ENCODE measurements at regions not wholly inside any gene's neighbourhood (a gene's known extent, or its start where the extent isn't known, plus 50 kb on each side); places are given as distances from the start of the nearest gene placed in this dataset.

DNA sequence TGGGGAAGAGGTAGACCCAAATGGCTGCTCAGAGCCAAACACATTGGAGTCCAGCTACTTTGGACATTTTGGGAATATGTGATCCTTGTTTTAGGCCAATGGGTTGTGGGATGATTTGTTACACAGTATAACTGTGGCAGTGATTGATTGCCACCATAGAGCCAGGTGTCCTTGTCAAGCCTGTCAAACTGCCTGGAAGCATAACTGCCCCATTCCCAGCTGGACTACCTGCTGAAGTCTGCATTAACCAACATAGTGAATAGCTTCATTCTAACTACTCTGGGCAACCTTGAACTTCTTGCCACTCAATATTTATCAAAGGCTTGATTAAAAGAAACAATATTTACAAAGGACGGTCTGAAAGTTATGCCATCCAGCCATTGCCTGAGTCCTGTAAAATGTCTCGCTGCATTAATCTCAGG is 164.7 kb downstream of the LINC00237 start:
- Histone ChIP-seq H3K27ac (no peak overlapping the region), H3K4me3 (no peak overlapping the region), H3K36me3 (no peaks in the 10 kb centered on the region), H3K27me3 (no peaks in the 10 kb centered on the region), H3K9me3 (no peaks in the 10 kb centered on the region), H3K4me1 (no peaks in the 10 kb centered on the region)
- no peak for DNase-seq
- intact Hi-C loops (cut with DNase I; ENCODE audit: low total_unique reads), result no loop called here
- no peak for TF ChIP-seq POLR2A (IDR thresholded peaks at IDR 0.05)
- TF ChIP-seq, protein P1, sequence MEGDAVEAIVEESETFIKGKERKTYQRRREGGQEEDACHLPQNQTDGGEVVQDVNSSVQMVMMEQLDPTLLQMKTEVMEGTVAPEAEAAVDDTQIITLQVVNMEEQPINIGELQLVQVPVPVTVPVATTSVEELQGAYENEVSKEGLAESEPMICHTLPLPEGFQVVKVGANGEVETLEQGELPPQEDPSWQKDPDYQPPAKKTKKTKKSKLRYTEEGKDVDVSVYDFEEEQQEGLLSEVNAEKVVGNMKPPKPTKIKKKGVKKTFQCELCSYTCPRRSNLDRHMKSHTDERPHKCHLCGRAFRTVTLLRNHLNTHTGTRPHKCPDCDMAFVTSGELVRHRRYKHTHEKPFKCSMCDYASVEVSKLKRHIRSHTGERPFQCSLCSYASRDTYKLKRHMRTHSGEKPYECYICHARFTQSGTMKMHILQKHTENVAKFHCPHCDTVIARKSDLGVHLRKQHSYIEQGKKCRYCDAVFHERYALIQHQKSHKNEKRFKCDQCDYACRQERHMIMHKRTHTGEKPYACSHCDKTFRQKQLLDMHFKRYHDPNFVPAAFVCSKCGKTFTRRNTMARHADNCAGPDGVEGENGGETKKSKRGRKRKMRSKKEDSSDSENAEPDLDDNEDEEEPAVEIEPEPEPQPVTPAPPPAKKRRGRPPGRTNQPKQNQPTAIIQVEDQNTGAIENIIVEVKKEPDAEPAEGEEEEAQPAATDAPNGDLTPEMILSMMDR (IDR thresholded peaks at IDR 0.05), result no peak

DNA sequence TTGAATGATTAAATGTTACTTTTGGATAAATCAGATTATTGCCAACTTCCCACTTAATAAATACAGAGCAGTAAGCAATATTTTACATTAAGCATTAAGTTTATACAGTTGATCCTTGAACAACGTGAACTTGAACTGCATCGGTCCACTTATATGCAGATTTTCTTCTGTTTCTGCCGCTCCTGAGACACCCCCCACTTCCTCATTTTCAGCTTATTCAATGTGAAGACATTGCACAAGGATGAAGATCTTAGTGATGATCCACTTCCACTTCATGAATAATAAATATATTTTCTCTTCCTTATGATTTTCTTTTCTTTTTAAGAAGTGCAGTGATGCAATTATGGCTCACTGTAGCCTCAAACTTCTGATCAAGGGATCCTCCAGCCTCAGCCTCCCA is 167.2 kb downstream of the LINC00237 start:
- TF ChIP-seq POLR2A (IDR thresholded peaks at IDR 0.05), result no peak
- TF ChIP-seq, protein P1 (IDR thresholded peaks at IDR 0.05), result no peak
- Histone ChIP-seq H3K27ac (no peak overlapping the region), H3K27me3 (no peaks in the 10 kb centered on the region), H3K36me3 (no peaks in the 10 kb centered on the region), H3K9me3 (no peaks in the 10 kb centered on the region), H3K4me3 (no peak overlapping the region), H3K4me1 (no peaks in the 10 kb centered on the region)
- no peak for DNase-seq
- intact Hi-C loops (cut with DNase I; ENCODE audit: low total_unique reads), result no loop called here

DNA sequence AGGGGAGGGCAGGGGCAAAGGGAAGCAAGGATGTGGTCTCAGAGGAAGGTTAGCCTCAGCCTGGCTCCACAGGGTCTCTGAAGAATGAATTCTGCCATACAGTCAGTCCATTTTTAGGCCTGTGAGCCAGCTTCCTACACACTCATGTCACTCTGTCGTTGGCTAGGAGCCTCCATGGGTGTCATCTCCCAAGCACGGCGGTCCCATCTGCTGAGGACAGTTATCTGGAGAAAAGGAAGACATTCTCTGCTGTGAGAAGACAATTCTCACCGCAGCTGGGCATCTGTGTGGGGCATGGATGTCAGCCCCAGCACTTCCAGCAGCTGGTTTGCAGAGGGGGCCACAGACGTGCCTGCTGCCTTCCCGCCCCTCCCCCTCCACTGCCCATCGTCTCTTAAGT is 167.6 kb downstream of the LINC00237 start:
- intact Hi-C loops (cut with DNase I; ENCODE audit: low total_unique reads), result no loop called here
- Histone ChIP-seq H3K4me1 (no peaks in the 10 kb centered on the region), H3K27me3 (no peaks in the 10 kb centered on the region), H3K36me3 (no peaks in the 10 kb centered on the region), H3K27ac (no peak overlapping the region), H3K4me3 (no peak overlapping the region), H3K9me3 (no peaks in the 10 kb centered on the region)
- TF ChIP-seq, protein P1 (IDR thresholded peaks at IDR 0.05), result no peak
- TF ChIP-seq POLR2A (IDR thresholded peaks at IDR 0.05), result no peak
- DNase-seq, result no peak

DNA sequence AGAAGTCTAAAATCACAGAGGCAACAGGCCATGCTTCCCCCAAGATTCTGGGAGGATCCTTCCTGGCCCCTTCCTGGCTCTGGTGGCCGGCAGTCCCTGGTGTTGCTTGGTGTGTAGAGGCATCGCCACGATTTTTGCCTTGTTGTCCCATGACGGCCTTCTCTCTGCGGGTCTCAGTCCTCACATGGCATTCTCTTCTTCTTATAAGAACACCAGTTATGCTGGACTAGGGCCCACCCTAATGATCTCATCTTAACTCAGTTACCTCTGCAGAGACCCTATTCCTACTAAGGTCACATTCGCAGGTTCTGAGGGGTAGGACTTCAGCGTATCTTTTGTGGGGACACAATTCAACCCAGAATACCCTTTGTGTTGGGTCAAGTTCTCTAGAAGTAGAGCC is 168.0 kb downstream of the LINC00237 start:
- Histone ChIP-seq H3K27ac (no peak overlapping the region), H3K27me3 (no peaks in the 10 kb centered on the region), H3K36me3 (no peaks in the 10 kb centered on the region), H3K9me3 (no peaks in the 10 kb centered on the region), H3K4me1 (no peaks in the 10 kb centered on the region), H3K4me3 (no peak overlapping the region)
- no peak for DNase-seq
- no peak for TF ChIP-seq POLR2A (IDR thresholded peaks at IDR 0.05)
- TF ChIP-seq, protein P1 (IDR thresholded peaks at IDR 0.05), result no peak
- intact Hi-C loops (cut with DNase I; ENCODE audit: low total_unique reads), result no loop called here

DNA sequence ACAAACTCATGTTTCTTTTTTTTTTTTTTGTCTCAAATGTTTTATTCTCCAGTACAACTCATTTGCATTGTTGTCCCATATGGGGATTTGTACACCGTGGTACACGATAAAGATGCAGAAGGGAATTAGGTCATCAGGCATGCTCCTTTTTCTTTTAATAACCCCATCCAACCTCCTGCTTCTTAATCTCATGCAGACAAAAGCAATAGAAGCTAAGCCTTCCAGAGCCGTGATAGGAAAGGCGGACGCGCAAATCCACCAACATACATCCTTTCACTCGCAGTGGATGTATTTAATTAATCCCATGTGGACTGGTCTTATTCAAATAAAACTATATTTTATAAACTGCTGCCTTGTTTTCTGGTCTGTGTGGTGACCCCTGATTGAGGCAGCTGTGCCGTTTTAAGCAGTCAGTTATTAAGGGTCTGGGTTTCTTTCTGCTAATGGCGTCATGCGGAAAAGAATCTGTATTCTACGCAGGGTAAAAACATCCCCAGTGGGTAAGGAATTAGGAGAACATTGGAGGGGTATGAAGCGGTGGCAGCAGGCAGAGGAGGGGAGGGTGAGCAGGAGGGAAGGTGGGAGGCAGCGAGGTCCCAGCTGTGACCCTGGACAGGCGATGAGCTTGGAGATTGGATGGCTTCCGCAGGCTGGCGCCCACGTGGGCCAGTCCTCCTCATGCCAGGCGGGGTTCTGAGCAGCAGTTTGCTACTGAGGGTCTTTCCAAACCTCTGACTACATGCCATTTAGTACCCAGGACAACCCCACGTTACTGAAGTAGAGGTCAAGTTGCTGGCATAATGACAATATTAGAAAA is 172.8 kb downstream of the LINC00237 start:
- intact Hi-C loops (cut with DNase I; ENCODE audit: low total_unique reads), result no loop called here
- Histone ChIP-seq H3K4me3 (no peak overlapping the region), H3K27ac (no peak overlapping the region), H3K36me3 (no peaks in the 10 kb centered on the region), H3K4me1 (no peaks in the 10 kb centered on the region), H3K9me3 (no peaks in the 10 kb centered on the region), H3K27me3 (no peaks in the 10 kb centered on the region)
- no peak for DNase-seq
- no peak for TF ChIP-seq POLR2A (IDR thresholded peaks at IDR 0.05)
- TF ChIP-seq, protein P1 (IDR thresholded peaks at IDR 0.05), result no peak
